HS-5 (cell line): ENCODE measurements at regions not wholly inside any gene's neighbourhood (a gene's known extent, or its start where the extent isn't known, plus 50 kb on each side); places are given as distances from the start of the nearest gene placed in this dataset.
"Not testable (repeated sequence)": the region's sequence is repeated elsewhere in the genome, so short reads cannot be mapped to it uniquely, and the experiment has no call there.

ENCODE experiments used
- DNase-seq: peaks from one replicate; pipeline ENCODE4 v3.0.0-alpha.2; 2012; ENCODE audit warnings: low read depth

GRCh38 chr17:71438631-71439146 is 682.1 kb upstream of the SOX9 start:
- DNase-seq, result peak; percentile 96

GRCh38 chr17:71440513-71440912 is 680.3 kb upstream of the SOX9 start:
- DNase-seq, result no peak

GRCh38 chr17:71441098-71441497 is 679.7 kb upstream of the SOX9 start:
- DNase-seq, result peak; percentile 72

- no peak for DNase-seq
These were observed 676.7 kb upstream of the SOX9 start for GRCh38 chr17:71444078-71444477.

GRCh38 chr17:71446645-71447437 is 674.0 kb upstream of the SOX9 start:
- DNase-seq, result no peak

GRCh38 chr17:71447644-71448043 is 673.2 kb upstream of the SOX9 start:
- DNase-seq, result no peak

GRCh38 chr17:71450657-71451056 is 670.2 kb upstream of the SOX9 start:
- not testable (repeated sequence) for DNase-seq

- no peak for DNase-seq
These were observed 666.9 kb upstream of the SOX9 start for GRCh38 chr17:71453876-71454422.

- no peak for DNase-seq
These were observed 665.6 kb upstream of the SOX9 start for GRCh38 chr17:71455219-71455618.

- no peak for DNase-seq
These were observed 662.5 kb upstream of the SOX9 start for GRCh38 chr17:71458322-71458721.

GRCh38 chr17:71460943-71461342 is 659.9 kb upstream of the SOX9 start:
- DNase-seq, result no peak

GRCh38 chr17:71461498-71462169 is 659.2 kb upstream of the SOX9 start:
- no peak for DNase-seq

GRCh38 chr17:71464241-71464640 is 656.6 kb upstream of the SOX9 start:
- no peak for DNase-seq

GRCh38 chr17:71464751-71465150 is 656.1 kb upstream of the SOX9 start:
- DNase-seq, result no peak

GRCh38 chr17:71467719-71468118 is 653.1 kb upstream of the SOX9 start:
- no peak for DNase-seq

GRCh38 chr17:71470062-71470461 is 650.8 kb upstream of the SOX9 start:
- DNase-seq, result no peak

- DNase-seq, result no peak
These were observed 647.7 kb upstream of the SOX9 start for GRCh38 chr17:71472809-71473789.

- DNase-seq, result no peak
These were observed 643.5 kb upstream of the SOX9 start for GRCh38 chr17:71477356-71477755.

- no peak for DNase-seq
These were observed 640.7 kb upstream of the SOX9 start for GRCh38 chr17:71480099-71480498.

GRCh38 chr17:71482625-71483024 is 638.2 kb upstream of the SOX9 start:
- no peak for DNase-seq

- no peak for DNase-seq
These were observed 636.3 kb upstream of the SOX9 start for GRCh38 chr17:71484546-71484945.

- DNase-seq, result no peak
These were observed 635.4 kb upstream of the SOX9 start for GRCh38 chr17:71485426-71485825.
